ENCODE measurements at regions not wholly inside any gene's neighbourhood (a gene's known extent, or its start where the extent isn't known, plus 50 kb on each side); places are given as distances from the start of the nearest gene placed in this dataset.

- FAIRE-seq (no peak), DNase-seq (ENCODE audit: low read depth in 1 of 2, low spot score in 1 of 2) (no peak), ATAC-seq (no peak)
- 89% methylated on average over 15 of the region's 19 CpGs for WGBS (ENCODE audit: missing lambda C conversion rate)
- Histone ChIP-seq H3K4me3 (no peak overlapping the region), H3K4me2 (no peak overlapping the region), H3K4me1 (peaks cover 21% of the 10 kb centered on the region), H3K27ac (no peak overlapping the region), H3K9me3 (no peaks in the 10 kb centered on the region)
- TF ChIP-seq EP300 (IDR thresholded peaks at IDR 0.05) = no peak
- TF ChIP-seq, protein P1, sequence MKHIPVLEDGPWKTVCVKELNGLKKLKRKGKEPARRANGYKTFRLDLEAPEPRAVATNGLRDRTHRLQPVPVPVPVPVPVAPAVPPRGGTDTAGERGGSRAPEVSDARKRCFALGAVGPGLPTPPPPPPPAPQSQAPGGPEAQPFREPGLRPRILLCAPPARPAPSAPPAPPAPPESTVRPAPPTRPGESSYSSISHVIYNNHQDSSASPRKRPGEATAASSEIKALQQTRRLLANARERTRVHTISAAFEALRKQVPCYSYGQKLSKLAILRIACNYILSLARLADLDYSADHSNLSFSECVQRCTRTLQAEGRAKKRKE (CRISPR knock-in tag; IDR thresholded peaks at IDR 0.05; ENCODE audit: low read depth) = no peak
- CTCF ChIA-PET = no interaction called here
- POLR2A ChIA-PET = no interaction called here
Measured at GRCh38 chr12:113762155-113762881, 203.8 kb downstream of the RBM19 start.

GRCh38 chr12:113759135-113759534 is 207.0 kb downstream of the RBM19 start:
- no peak for DNase-seq (ENCODE audit: low read depth in 1 of 2, low spot score in 1 of 2)
- Histone ChIP-seq H3K9me3 (no peaks in the 10 kb centered on the region), H3K4me3 (no peak overlapping the region), H3K4me1 (no peaks in the 10 kb centered on the region), H3K4me2 (no peak overlapping the region), H3K27ac (no peak overlapping the region)
- TF ChIP-seq POLR2AphosphoS2 (conservative IDR thresholded peaks at IDR 0.05; ENCODE audit: low read length) (no peak), CHD4 (IDR thresholded peaks at IDR 0.05; ENCODE audit: borderline replicate concordance) (no peak), ELK1 (IDR thresholded peaks at IDR 0.05; ENCODE audit: low read depth, low read length) (no peak), RARB (CRISPR knock-in tag; IDR thresholded peaks at IDR 0.05) (no peak), NFE2L2 (conservative IDR thresholded peaks at IDR 0.05; ENCODE audit: low read length) (no peak), RCOR1 (IDR thresholded peaks at IDR 0.05; ENCODE audit: low read depth, low read length) (no peak), JUNB (IDR thresholded peaks at IDR 0.05) (no peak), HOXB13 (CRISPR knock-in tag; IDR thresholded peaks at IDR 0.05; ENCODE audit: low read depth) (no peak), PHF8 (IDR thresholded peaks at IDR 0.05; ENCODE audit: borderline replicate concordance, low read depth) (no peak), BCL3 (IDR thresholded peaks at IDR 0.05) (no peak)
- FAIRE-seq = no peak
- ChIA-PET POLR2A (no interaction called here), CTCF (no interaction called here)
- ATAC-seq = no peak
- WGBS (ENCODE audit: missing lambda C conversion rate) = 96% methylated on average over 2 of the region's 2 CpGs

GRCh38 chr12:113758165-113758924 is 207.8 kb downstream of the RBM19 start:
- ChIA-PET CTCF (no interaction called here), POLR2A (no interaction called here)
- DNase-seq (ENCODE audit: low read depth in 1 of 2, low spot score in 1 of 2) = no peak
- H3K27ac ChIP-seq = no peak overlapping the region
- no peaks in the 10 kb centered on the region for H3K9me3 ChIP-seq
- no peak for FAIRE-seq
- ATAC-seq = no peak
- H3K4me1 ChIP-seq = no peaks in the 10 kb centered on the region
- WGBS (ENCODE audit: missing lambda C conversion rate) = 83% methylated on average over 6 of the region's 6 CpGs
- no peak overlapping the region for H3K4me3 ChIP-seq
- no peak overlapping the region for H3K4me2 ChIP-seq
- TF ChIP-seq HOXB5 (CRISPR knock-in tag; IDR thresholded peaks at IDR 0.05) (no peak), ZFP36 (IDR thresholded peaks at IDR 0.05; ENCODE audit: borderline replicate concordance, partially characterized antibody) (no peak), FOSL2 (IDR thresholded peaks at IDR 0.05) (no peak), FOSL2 (CRISPR knock-in tag; IDR thresholded peaks at IDR 0.05) (no peak), EHMT2 (IDR thresholded peaks at IDR 0.05; ENCODE audit: low read depth) (no peak), RAD21 (conservative IDR thresholded peaks at IDR 0.05 in 1 of 2, IDR thresholded peaks at IDR 0.05 in 1 of 2) (no peak), MYC (IDR thresholded peaks at IDR 0.05; ENCODE audit: borderline replicate concordance, low read length) (no peak), SREBF2 (IDR thresholded peaks at IDR 0.05) (no peak), KDM5A (IDR thresholded peaks at IDR 0.05) (no peak), JUN (IDR thresholded peaks at IDR 0.05) (no peak), ZNF302 (CRISPR knock-in tag; IDR thresholded peaks at IDR 0.05) (no peak), NR3C1 (IDR thresholded peaks at IDR 0.05) (no peak), RNF2 (IDR thresholded peaks at IDR 0.05; ENCODE audit: borderline replicate concordance, low read depth) (no peak), HEYL (CRISPR knock-in tag; IDR thresholded peaks at IDR 0.05) (no peak), KDM1A (IDR thresholded peaks at IDR 0.05; ENCODE audit: low read depth) (no peak), ZSCAN20 (CRISPR knock-in tag; IDR thresholded peaks at IDR 0.05) (no peak)
- TF ChIP-seq, protein P2, sequence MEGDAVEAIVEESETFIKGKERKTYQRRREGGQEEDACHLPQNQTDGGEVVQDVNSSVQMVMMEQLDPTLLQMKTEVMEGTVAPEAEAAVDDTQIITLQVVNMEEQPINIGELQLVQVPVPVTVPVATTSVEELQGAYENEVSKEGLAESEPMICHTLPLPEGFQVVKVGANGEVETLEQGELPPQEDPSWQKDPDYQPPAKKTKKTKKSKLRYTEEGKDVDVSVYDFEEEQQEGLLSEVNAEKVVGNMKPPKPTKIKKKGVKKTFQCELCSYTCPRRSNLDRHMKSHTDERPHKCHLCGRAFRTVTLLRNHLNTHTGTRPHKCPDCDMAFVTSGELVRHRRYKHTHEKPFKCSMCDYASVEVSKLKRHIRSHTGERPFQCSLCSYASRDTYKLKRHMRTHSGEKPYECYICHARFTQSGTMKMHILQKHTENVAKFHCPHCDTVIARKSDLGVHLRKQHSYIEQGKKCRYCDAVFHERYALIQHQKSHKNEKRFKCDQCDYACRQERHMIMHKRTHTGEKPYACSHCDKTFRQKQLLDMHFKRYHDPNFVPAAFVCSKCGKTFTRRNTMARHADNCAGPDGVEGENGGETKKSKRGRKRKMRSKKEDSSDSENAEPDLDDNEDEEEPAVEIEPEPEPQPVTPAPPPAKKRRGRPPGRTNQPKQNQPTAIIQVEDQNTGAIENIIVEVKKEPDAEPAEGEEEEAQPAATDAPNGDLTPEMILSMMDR (IDR thresholded peaks at IDR 0.05) = no peak
- TF ChIP-seq, protein P1 (CRISPR knock-in tag; IDR thresholded peaks at IDR 0.05; ENCODE audit: low read depth) = no peak
